IMR-90 (cell line): ENCODE measurements at regions not wholly inside any gene's neighbourhood (a gene's known extent, or its start where the extent isn't known, plus 50 kb on each side); places are given as distances from the start of the nearest gene placed in this dataset.

Experiments
- ATAC-seq: fragments of 200-7000 bp; cut with Tn5 transposase; 2 replicates; pipeline ENCODE4 v1.9.1; 2020; ENCODE audit warnings: low read depth, mild to moderate bottlenecking, moderate library complexity
- BruUV-seq: library from RNA; stranded (reverse); fragments of 400-500 nt; replicated peaks from 2 replicates; lab custom pipeline; 2021; lab: Mats Ljungman, UMichigan
- CTCF ChIA-PET: fragments of 300-600 bp; formaldehyde crosslinking; extraction: SDS; loops from one replicate; lab custom pipeline; 2021; ENCODE audit warnings: antibody characterized with exemption; lab: Yijun Ruan, JAX
- POLR2A ChIA-PET: fragments of 300-600 bp; sonication (Branson Sonifier 250); formaldehyde crosslinking; loops from one replicate; lab custom pipeline; 2022; ENCODE audit warnings: antibody characterized with exemption; ENCODE audit not compliant: unreplicated experiment; lab: Charles Lee
- DNase-seq: peaks from one replicate; pipeline ENCODE4 v3.0.0; 2013
- H2AFZ ChIP-seq: replicated peaks from 2 replicates; pipeline ENCODE3; 2013; ENCODE audit warnings: low read length, mild to moderate bottlenecking; ENCODE audit not compliant: poor library complexity
- H2AK5ac ChIP-seq: 2 replicates; pipeline ENCODE4 v1.6.1; 2013; ENCODE audit warnings: low read depth, low read length, inconsistent platforms
- H2AK9ac ChIP-seq: replicated peaks from 2 replicates; pipeline ENCODE3; 2013; ENCODE audit warnings: mild to moderate bottlenecking, low read depth, low read length, moderate library complexity; ENCODE audit not compliant: poor library complexity
- H2BK120ac ChIP-seq: 2 replicates; pipeline ENCODE4 v1.6.1; 2013; ENCODE audit warnings: low read depth, low read length, inconsistent platforms
- H2BK15ac ChIP-seq: 3 replicates; pipeline ENCODE4 v1.6.1; 2013; ENCODE audit warnings: low read depth, low read length, inconsistent platforms
- H2BK20ac ChIP-seq: 2 replicates; pipeline ENCODE4 v1.6.1; 2013; ENCODE audit warnings: low read depth, mild to moderate bottlenecking, inconsistent platforms, low read length, moderate library complexity
- H2BK5ac ChIP-seq: 2 replicates; pipeline ENCODE4 v1.6.1; 2013; ENCODE audit warnings: mild to moderate bottlenecking, low read depth, low read length, inconsistent platforms; ENCODE audit not compliant: poor library complexity, severe bottlenecking
- H3K14ac ChIP-seq: replicated peaks from 2 replicates; pipeline ENCODE4 v1.6.1; 2013; ENCODE audit warnings: low read depth, low read length, inconsistent platforms
- H3K18ac ChIP-seq: 2 replicates; pipeline ENCODE4 v1.6.1; 2013; ENCODE audit warnings: low read depth, low read length, control low read depth
- H3K23ac ChIP-seq: 2 replicates; pipeline ENCODE4 v1.6.1; 2013; ENCODE audit warnings: low read depth, low read length, inconsistent platforms
- H3K27ac ChIP-seq: 2 replicates; pipeline ENCODE4 v1.5.1; 2013; ENCODE audit warnings: mild to moderate bottlenecking, control low read depth, low read length; ENCODE audit not compliant: insufficient read depth
- H3K27me3 ChIP-seq: 2 replicates; pipeline ENCODE4 v1.6.1; 2013; ENCODE audit warnings: low read length; ENCODE audit not compliant: control insufficient read depth, insufficient read depth
- H3K36me3 ChIP-seq: 2 replicates; pipeline ENCODE4 v1.6.1; 2013; ENCODE audit warnings: low read length, mixed read lengths; ENCODE audit not compliant: control insufficient read depth, insufficient read depth
- H3K4ac ChIP-seq: 2 replicates; pipeline ENCODE4 v1.6.1; 2013; ENCODE audit warnings: low read depth, low read length, inconsistent platforms
- H3K4me1 ChIP-seq: 2 replicates; pipeline ENCODE4 v1.6.1; 2013; ENCODE audit warnings: low read length, mixed read lengths; ENCODE audit not compliant: control insufficient read depth, insufficient read depth
- H3K4me2 ChIP-seq: 2 replicates; pipeline ENCODE4 v1.6.1; 2013; ENCODE audit warnings: low read depth, mild to moderate bottlenecking, control low read depth, low read length, moderate library complexity
- H3K4me3 ChIP-seq: 2 replicates; pipeline ENCODE4 v1.5.1; 2013; ENCODE audit warnings: low read depth, mild to moderate bottlenecking, control low read depth, low read length, moderate library complexity; ENCODE audit not compliant: insufficient read depth
- H3K56ac ChIP-seq: 2 replicates; pipeline ENCODE4 v1.6.1; 2013; ENCODE audit warnings: low read length, inconsistent platforms; ENCODE audit not compliant: insufficient read depth; ENCODE audit errors: extremely low read depth
- H3K79me1 ChIP-seq, 2 experiments: 2 replicates each; pipeline ENCODE4 v1.6.1; 2013; ENCODE audit warnings: low read length in 2 of 2, inconsistent platforms in 1 of 2, low read depth in 1 of 2
- H3K9ac ChIP-seq: 2 replicates; pipeline ENCODE4 v1.6.1; 2013; ENCODE audit warnings: low read depth, low read length, control low read depth
- H3K9me1 ChIP-seq: 2 replicates; pipeline ENCODE4 v1.6.1; 2013; ENCODE audit warnings: low read length, inconsistent platforms; ENCODE audit not compliant: insufficient read depth
- H3K9me3 ChIP-seq: 2 replicates; pipeline ENCODE4 v1.6.1; 2013; ENCODE audit warnings: low read length; ENCODE audit not compliant: control insufficient read depth, insufficient read depth
- H4K20me1 ChIP-seq: 2 replicates; pipeline ENCODE4 v1.6.1; 2013; ENCODE audit warnings: low read length, inconsistent platforms; ENCODE audit not compliant: insufficient read depth
- H4K5ac ChIP-seq: 2 replicates; pipeline ENCODE4 v1.6.1; 2013; ENCODE audit warnings: mild to moderate bottlenecking, low read depth, low read length, control low read depth
- H4K8ac ChIP-seq, 2 experiments: 2 replicates each; pipeline ENCODE4 v1.6.1; 2013; ENCODE audit warnings: low read depth in 2 of 2, low read length in 2 of 2, control low read depth in 1 of 2, inconsistent platforms in 1 of 2
- H4K91ac ChIP-seq: 2 replicates; pipeline ENCODE4 v1.6.1; 2013; ENCODE audit warnings: low read depth, low read length, inconsistent platforms; ENCODE audit not compliant: insufficient read depth
- CEBPB ChIP-seq: IDR thresholded peaks from 2 replicates; pipeline ENCODE4 v1.6.1; 2012; ENCODE audit warnings: low read depth, low read length, improper control_type of control experiment
- CTCF ChIP-seq: conservative IDR thresholded peaks from 2 replicates; pipeline ENCODE4 v1.5.1; 2012; ENCODE audit warnings: mild to moderate bottlenecking, low read depth, low read length, improper control_type of control experiment
- FOS ChIP-seq: fragments of 150-350 bp; IDR thresholded peaks from 2 replicates; pipeline ENCODE4 v1.6.1; 2016; ENCODE audit warnings: low read depth, low read length
- MAFK ChIP-seq: IDR thresholded peaks from 2 replicates; pipeline ENCODE4 v1.6.1; 2012; ENCODE audit warnings: low read depth, low read length, improper control_type of control experiment
- RCOR1 ChIP-seq: IDR thresholded peaks from 2 replicates; pipeline ENCODE4 v1.6.1; 2012; ENCODE audit warnings: mild to moderate bottlenecking, low read length, improper control_type of control experiment; ENCODE audit not compliant: insufficient replicate concordance
- WGBS, 2 experiments: methylation state at CpG; one replicate each; pipeline versions ENCODE4 v1.1.5 to v1.1.7; 2013; ENCODE audit warnings: missing lambda C conversion rate in 2 of 2; ENCODE audit not compliant: insufficient read length in 1 of 2; ENCODE audit errors: extremely low coverage in 2 of 2; 5-methylcytosine and 5-hydroxymethylcytosine counted together
- dilution Hi-C: fragments of 300-500 bp; cut with HindIII; formaldehyde crosslinking; loops from one replicate; pipeline ENCODE4 v1.14.3; 2018; ENCODE audit warnings: low sequenced_read_pairs; ENCODE audit not compliant: unreplicated experiment
- in situ Hi-C: fragments of 300-500 bp; cut with MboI; formaldehyde crosslinking; loops from 3 replicates; pipeline ENCODE4 v1.14.3; 2019; ENCODE audit warnings: low sequenced_read_pairs, inconsistent platforms, mixed read lengths
- intact Hi-C: fragments of 100-400 bp; cut with micrococcal nuclease; formaldehyde crosslinking; loops from 2 replicates; pipeline ENCODE4 v1.10.0; 2022
- TF ChIP-seq, protein P1 (sequence below): fragments of 150-350 bp; IDR thresholded peaks from 2 replicates; pipeline ENCODE4 v1.6.1; 2016; ENCODE audit warnings: low read depth, mild to moderate bottlenecking, low read length, moderate library complexity, borderline replicate concordance

GRCh38 chr6:170047823-170048222 lies 243.1 kb downstream of the DLL1 start:
- Histone ChIP-seq H4K20me1 (no peaks in the 10 kb centered on the region), H3K9me1 (no peaks in the 10 kb centered on the region), H3K56ac (no peak overlapping the region), H2BK120ac (no peak overlapping the region), H3K18ac (no peak overlapping the region), H2AK9ac (no peak overlapping the region), H3K36me3 (no peaks in the 10 kb centered on the region), H3K27ac (no peak overlapping the region), H4K91ac (no peak overlapping the region), H3K27me3 (no peaks in the 10 kb centered on the region), H3K4me3 (no peak overlapping the region), H3K79me1 (no peaks in the 10 kb centered on the region), H2AFZ (no peak overlapping the region), H2BK5ac (no peak overlapping the region), H2AK5ac (no peak overlapping the region), H3K9ac (no peak overlapping the region), H3K14ac (no peak overlapping the region), H3K23ac (no peak overlapping the region), H3K4me1 (no peaks in the 10 kb centered on the region; the same call in 1 of the 2 replicates), H2BK20ac (no peak overlapping the region), H4K5ac (no peak overlapping the region), H3K9me3 (peaks cover 46% of the 10 kb centered on the region), H3K4ac (no peak overlapping the region), H3K4me2 (no peak overlapping the region), H2BK15ac (no peak overlapping the region), H4K8ac (no peak overlapping the region)
- intact Hi-C loops (no loop called here), in situ Hi-C loops (no loop called here), dilution Hi-C loops (no loop called here)
- no peak for ATAC-seq
- no TSS peak for BruUV-seq
- ChIA-PET POLR2A (no interaction called here), CTCF (no interaction called here)
- no CpG with 5 or more reads among the region's 6 CpGs for WGBS, 2 experiments
- TF ChIP-seq MAFK (no peak), CTCF (no peak), FOS (no peak), RCOR1 (no peak), CEBPB (no peak)
- TF ChIP-seq, protein P1, sequence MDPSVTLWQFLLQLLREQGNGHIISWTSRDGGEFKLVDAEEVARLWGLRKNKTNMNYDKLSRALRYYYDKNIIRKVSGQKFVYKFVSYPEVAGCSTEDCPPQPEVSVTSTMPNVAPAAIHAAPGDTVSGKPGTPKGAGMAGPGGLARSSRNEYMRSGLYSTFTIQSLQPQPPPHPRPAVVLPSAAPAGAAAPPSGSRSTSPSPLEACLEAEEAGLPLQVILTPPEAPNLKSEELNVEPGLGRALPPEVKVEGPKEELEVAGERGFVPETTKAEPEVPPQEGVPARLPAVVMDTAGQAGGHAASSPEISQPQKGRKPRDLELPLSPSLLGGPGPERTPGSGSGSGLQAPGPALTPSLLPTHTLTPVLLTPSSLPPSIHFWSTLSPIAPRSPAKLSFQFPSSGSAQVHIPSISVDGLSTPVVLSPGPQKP = no peak
- no peak for DNase-seq
